H1 (cell line): ENCODE measurements at regions not wholly inside any gene's neighbourhood (a gene's known extent, or its start where the extent isn't known, plus 50 kb on each side); places are given as distances from the start of the nearest gene placed in this dataset.

Experiments
- CTCF ChIP-seq, 3 experiments: IDR thresholded peaks; 1 replicate in 2 of 3; 2 replicates in 1 of 3; pipeline versions ENCODE4 v1.5.1 to v1.6.1; 2011; ENCODE audit warnings: low read length in 3 of 3, mild to moderate bottlenecking in 3 of 3, inconsistent platforms in 2 of 3, low read depth in 1 of 3, moderate library complexity in 1 of 3; ENCODE audit not compliant: insufficient read depth in 1 of 3; ENCODE audit errors: control extremely low read depth in 1 of 3
- EZH2 ChIP-seq: fragments of 200-600 bp; sonication (generic); IDR thresholded peaks from 2 replicates; pipeline ENCODE4 v1.7.1; 2012; ENCODE audit warnings: low read depth, mild to moderate bottlenecking, moderate library complexity, low read length, inconsistent platforms; ENCODE audit not compliant: severe bottlenecking
- MAX ChIP-seq: IDR thresholded peaks from 2 replicates; pipeline ENCODE4 v1.6.1; 2012; ENCODE audit warnings: inconsistent platforms
- PHF8 ChIP-seq: fragments of 200-600 bp; sonication (generic); conservative IDR thresholded peaks from 2 replicates; pipeline ENCODE4 v1.7.1; 2012; ENCODE audit warnings: low read depth, mild to moderate bottlenecking, inconsistent platforms, low read length, moderate library complexity
- POLR2A ChIP-seq, 2 experiments: IDR thresholded peaks; 1 replicate in 1 of 2; 2 replicates in 1 of 2; pipeline ENCODE4 v1.6.1; 2011; ENCODE audit warnings: low read depth in 2 of 2, low read length in 2 of 2, mild to moderate bottlenecking in 2 of 2; ENCODE audit errors: control extremely low read depth in 1 of 2
- POLR2AphosphoS5 ChIP-seq: IDR thresholded peaks from 2 replicates; pipeline ENCODE4 v1.6.1; 2011; ENCODE audit warnings: low read depth, low read length
- POU5F1 ChIP-seq: IDR thresholded peaks from 2 replicates; pipeline ENCODE4 v1.6.1; 2011; ENCODE audit warnings: low read depth, mild to moderate bottlenecking, low read length, moderate library complexity
- RBBP5 ChIP-seq: IDR thresholded peaks from 2 replicates; pipeline ENCODE4 v1.7.1; 2012; ENCODE audit warnings: low read depth, mild to moderate bottlenecking, inconsistent platforms, low read length, moderate library complexity, borderline replicate concordance
- SRF ChIP-seq: IDR thresholded peaks from 2 replicates; pipeline ENCODE4 v1.6.1; 2011; ENCODE audit warnings: mild to moderate bottlenecking, low read depth, low read length, moderate library complexity

- TF ChIP-seq EZH2 (no peak), RBBP5 (no peak), POLR2A (IDR thresholded peaks at IDR 0.05; ENCODE audit: control extremely low read depth in 1 of 2, low read depth in 2 of 2, low read length in 2 of 2) (no peak), CTCF (IDR thresholded peaks at IDR 0.05; ENCODE audit: control extremely low read depth in 1 of 3, insufficient read depth in 1 of 3, low read depth in 1 of 3, low read length in 3 of 3) (no peak), POU5F1 (no peak), SRF (no peak), PHF8 (no peak), MAX (no peak), POLR2AphosphoS5 (no peak)
These were observed 288.4 kb upstream of the PCSK5 start for GRCh38 chr9:75602060-75602459.
